HEK293T (cell line): ENCODE measurements at regions not wholly inside any gene's neighbourhood (a gene's known extent, or its start where the extent isn't known, plus 50 kb on each side); places are given as distances from the start of the nearest gene placed in this dataset.
"Not testable (repeated sequence)": the region's sequence is repeated elsewhere in the genome, so short reads cannot be mapped to it uniquely, and the experiment has no call there.

Experiments used
- CTCF ChIA-PET: fragments of 350-600 bp; formaldehyde crosslinking; extraction: SDS; loops from one replicate; lab custom pipeline; 2021; ENCODE audit warnings: antibody characterized with exemption, inconsistent platforms; lab: Yijun Ruan, JAX
- POLR2A ChIA-PET: fragments of 350-600 bp; formaldehyde crosslinking; extraction: SDS; loops from one replicate; lab custom pipeline; 2020; ENCODE audit warnings: antibody characterized with exemption, inconsistent platforms; lab: Yijun Ruan, JAX
- DNase-seq: peaks from one replicate; pipeline ENCODE4 v3.0.0; 2012; ENCODE audit warnings: mixed read lengths; ENCODE audit errors: extremely low spot score
- ARNT ChIP-seq: fragments of 450-650 bp; IDR thresholded peaks from 2 replicates; pipeline ENCODE4 v1.6.1; 2017; ENCODE audit warnings: mild to moderate bottlenecking
- BHLHE40 ChIP-seq: fragments of 450-650 bp; IDR thresholded peaks from 2 replicates; pipeline ENCODE4 v1.6.1; 2016; ENCODE audit warnings: mild to moderate bottlenecking, moderate library complexity, borderline replicate concordance
- CTBP1 ChIP-seq: fragments of 450-650 bp; IDR thresholded peaks from 2 replicates; pipeline ENCODE4 v1.6.1; 2016; ENCODE audit warnings: borderline replicate concordance
- ELF4 ChIP-seq: fragments of 450-650 bp; IDR thresholded peaks from 2 replicates; pipeline ENCODE4 v1.6.1; 2017; ENCODE audit warnings: antibody characterized with exemption
- FOXA1 ChIP-seq: fragments of 450-650 bp; IDR thresholded peaks from 2 replicates; pipeline ENCODE4 v1.6.1; 2016; ENCODE audit warnings: mild to moderate bottlenecking
- FOXK2 ChIP-seq: fragments of 450-650 bp; IDR thresholded peaks from 2 replicates; pipeline ENCODE4 v1.6.1; 2016; ENCODE audit warnings: mild to moderate bottlenecking
- FOXM1 ChIP-seq: fragments of 450-650 bp; IDR thresholded peaks from 2 replicates; pipeline ENCODE4 v1.6.1; 2017; ENCODE audit warnings: mild to moderate bottlenecking, borderline replicate concordance
- HDGF ChIP-seq: fragments of 450-650 bp; IDR thresholded peaks from 2 replicates; pipeline ENCODE4 v1.6.1; 2017; ENCODE audit warnings: antibody characterized with exemption, borderline replicate concordance
- L3MBTL2 ChIP-seq: fragments of 450-650 bp; conservative IDR thresholded peaks from 2 replicates; pipeline ENCODE4 v1.6.1; 2016; ENCODE audit warnings: mild to moderate bottlenecking
- LEF1 ChIP-seq: fragments of 450-650 bp; IDR thresholded peaks from 2 replicates; pipeline ENCODE4 v1.6.1; 2017; ENCODE audit warnings: mild to moderate bottlenecking, borderline replicate concordance
- NFRKB ChIP-seq: fragments of 450-650 bp; IDR thresholded peaks from 2 replicates; pipeline ENCODE4 v1.6.1; 2016; ENCODE audit warnings: mild to moderate bottlenecking, moderate library complexity
- SP1 ChIP-seq: fragments of 450-650 bp; IDR thresholded peaks from 2 replicates; pipeline ENCODE4 v1.6.1; 2017
- SUZ12 ChIP-seq: fragments of 450-650 bp; IDR thresholded peaks from 2 replicates; pipeline ENCODE4 v1.6.1; 2016; ENCODE audit warnings: mild to moderate bottlenecking
- TARDBP ChIP-seq: fragments of 450-650 bp; IDR thresholded peaks from 2 replicates; pipeline ENCODE4 v1.6.1; 2016
- ZNF384 ChIP-seq: fragments of 450-650 bp; IDR thresholded peaks from 2 replicates; pipeline ENCODE4 v1.6.1; 2016
- TF ChIP-seq, protein P1 (sequence below): fragments of 450-650 bp; IDR thresholded peaks from 2 replicates; pipeline ENCODE4 v1.6.1; 2016

- CTCF ChIA-PET = no interaction called here
Observed at GRCh38 chr1:239107676-239108075, 278.7 kb upstream of the CHRM3 start.

GRCh38 chr1:239106689-239107088, 279.7 kb upstream of the CHRM3 start:
- POLR2A ChIA-PET, DNase-seq, CTCF ChIA-PET: not testable (repeated sequence)

More at GRCh38 chr1:239107676-239108075, 278.7 kb upstream of the CHRM3 start:
- POLR2A ChIA-PET = no interaction called here
- TF ChIP-seq, protein P1, sequence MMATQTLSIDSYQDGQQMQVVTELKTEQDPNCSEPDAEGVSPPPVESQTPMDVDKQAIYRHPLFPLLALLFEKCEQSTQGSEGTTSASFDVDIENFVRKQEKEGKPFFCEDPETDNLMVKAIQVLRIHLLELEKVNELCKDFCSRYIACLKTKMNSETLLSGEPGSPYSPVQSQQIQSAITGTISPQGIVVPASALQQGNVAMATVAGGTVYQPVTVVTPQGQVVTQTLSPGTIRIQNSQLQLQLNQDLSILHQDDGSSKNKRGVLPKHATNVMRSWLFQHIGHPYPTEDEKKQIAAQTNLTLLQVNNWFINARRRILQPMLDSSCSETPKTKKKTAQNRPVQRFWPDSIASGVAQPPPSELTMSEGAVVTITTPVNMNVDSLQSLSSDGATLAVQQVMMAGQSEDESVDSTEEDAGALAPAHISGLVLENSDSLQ = no peak
- TF ChIP-seq FOXA1 (no peak), NFRKB (no peak), LEF1 (no peak), HDGF (no peak)
- DNase-seq = no peak

DNA sequence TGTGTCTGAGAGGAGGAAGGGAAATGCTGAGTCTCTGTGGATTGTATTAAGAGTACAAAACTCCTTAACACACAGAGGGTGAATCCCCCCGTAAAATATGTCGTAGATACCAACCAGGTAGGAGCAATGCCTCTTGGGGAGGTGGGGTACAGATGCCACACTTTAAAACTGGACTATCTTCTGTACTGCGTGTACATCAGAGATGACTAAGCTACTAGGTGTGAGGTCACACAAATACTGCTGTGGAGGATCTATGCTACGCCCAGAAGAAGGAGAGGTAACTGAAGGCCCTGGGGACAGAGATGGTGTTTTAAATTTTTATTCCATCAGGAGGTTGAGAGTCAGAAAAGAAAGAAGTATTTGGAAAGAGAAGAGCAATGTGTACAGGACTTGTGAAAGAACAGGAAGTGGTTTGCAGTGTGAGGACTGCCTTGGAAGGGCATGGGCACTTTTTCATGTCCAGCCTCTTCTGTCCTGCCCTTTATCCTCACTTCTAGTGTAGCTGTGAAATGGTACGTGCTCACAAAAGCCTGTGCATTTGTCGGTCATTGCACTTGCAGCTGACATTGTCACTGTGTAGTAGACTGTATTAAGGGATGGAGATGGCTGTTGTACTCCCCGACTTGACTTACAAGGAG, 287.8 kb upstream of the CHRM3 start:
- POLR2A ChIA-PET = no interaction called here
- no peak for TF ChIP-seq NFRKB
- TF ChIP-seq SP1 = no peak
- no peak for TF ChIP-seq FOXK2
- DNase-seq = no peak
- CTCF ChIA-PET = no interaction called here

DNA sequence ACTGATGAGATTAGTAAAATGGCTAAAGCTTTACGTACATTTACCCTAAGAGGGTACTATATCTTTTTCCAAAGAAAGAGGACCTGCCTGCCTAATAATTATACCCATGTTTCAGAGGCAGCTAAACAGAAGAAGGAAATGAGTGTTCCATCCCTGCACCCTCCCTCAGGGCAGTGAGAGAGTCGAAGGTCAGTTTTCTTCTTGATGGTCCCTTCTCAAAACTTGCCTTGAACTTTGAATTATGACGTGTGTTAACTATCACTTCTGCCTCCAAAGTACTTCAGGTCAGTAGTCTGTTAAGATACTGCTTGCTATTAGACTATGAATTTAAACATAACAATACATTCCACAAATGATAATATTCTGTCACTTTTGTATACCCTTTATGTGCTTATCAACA, 294.8 kb upstream of the CHRM3 start:
- ChIA-PET CTCF (no interaction called here), POLR2A (no interaction called here)
- TF ChIP-seq SP1 (no peak), FOXK2 (no peak), HDGF (no peak), ELF4 (no peak), LEF1 (no peak)
- TF ChIP-seq, protein P1 = no peak
- no peak for DNase-seq

DNA sequence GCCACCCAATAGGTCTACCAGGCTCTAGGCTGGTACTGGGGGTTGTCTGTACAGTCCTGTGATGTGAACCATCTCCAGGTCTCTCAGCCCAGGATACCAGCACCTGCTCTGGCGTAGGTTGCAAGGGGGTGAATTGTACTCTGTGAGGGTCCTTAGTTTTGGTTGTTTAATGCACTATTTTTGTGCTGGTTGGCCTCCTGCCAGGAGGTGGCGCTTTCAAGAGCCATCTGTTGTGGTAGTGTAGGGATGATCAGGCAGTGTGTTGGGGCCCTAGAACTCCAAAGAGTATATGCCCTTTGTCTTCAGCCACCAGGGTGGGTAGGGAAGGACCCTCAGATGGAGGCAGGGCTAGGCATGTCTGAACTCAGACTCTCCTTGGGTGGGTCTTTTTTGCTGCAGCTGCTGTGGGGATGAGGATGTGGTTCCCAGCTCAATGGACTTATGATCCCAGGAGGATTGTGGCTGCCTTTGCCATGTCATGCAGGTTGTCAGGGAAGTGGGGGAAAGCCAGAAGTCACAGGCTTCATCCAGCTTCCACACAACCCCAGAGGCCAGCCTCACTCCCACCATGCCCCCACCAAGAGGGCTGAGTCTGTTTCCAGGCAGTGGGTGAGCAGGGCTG, 301.8 kb upstream of the CHRM3 start:
- TF ChIP-seq LEF1 = no peak
- TF ChIP-seq ARNT = no peak
- TF ChIP-seq ELF4 = no peak
- TF ChIP-seq FOXK2 = no peak
- no peak for TF ChIP-seq TARDBP
- no peak for TF ChIP-seq FOXM1
- no peak for TF ChIP-seq CTBP1
- no peak for TF ChIP-seq NFRKB
- no peak for TF ChIP-seq SP1
- TF ChIP-seq BHLHE40 = no peak
- TF ChIP-seq FOXA1 = no peak
- TF ChIP-seq ZNF384 = no peak
- TF ChIP-seq HDGF = no peak
- TF ChIP-seq, protein P1 = no peak
- no peak for TF ChIP-seq SUZ12
- TF ChIP-seq L3MBTL2 = no peak
- DNase-seq = no peak
- POLR2A ChIA-PET = no interaction called here
- CTCF ChIA-PET = no interaction called here

DNA sequence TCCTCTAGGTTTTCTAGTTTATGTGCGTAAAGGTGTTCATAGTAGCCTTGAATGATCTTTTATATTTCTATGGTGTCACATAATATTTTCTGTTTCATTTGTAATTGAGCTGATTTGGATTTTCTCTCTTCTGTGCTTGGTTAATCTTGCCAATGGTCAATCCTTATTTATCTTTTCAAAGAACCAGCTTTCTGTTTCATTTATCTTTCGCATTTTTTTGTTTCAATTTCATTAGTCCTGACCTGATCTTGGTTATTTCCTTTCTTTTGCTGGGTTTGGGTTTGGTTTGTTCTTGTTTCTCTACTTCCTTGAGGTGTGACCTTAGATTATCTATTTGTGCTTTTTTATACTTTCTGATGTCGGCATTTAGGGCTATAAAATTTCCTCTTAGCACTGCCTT, 304.4 kb upstream of the CHRM3 start:
- DNase-seq, POLR2A ChIA-PET, CTCF ChIA-PET: not testable (repeated sequence)

GRCh38 chr1:239067480-239067879, 318.9 kb upstream of the CHRM3 start:
- no peak for DNase-seq
- ChIA-PET POLR2A (no interaction called here), CTCF (no interaction called here)
- TF ChIP-seq TARDBP (no peak), L3MBTL2 (no peak), FOXK2 (no peak), FOXM1 (no peak)

- DNase-seq = no peak
- POLR2A ChIA-PET = no interaction called here
- no peak for TF ChIP-seq ARNT
- CTCF ChIA-PET = no interaction called here
Observed at GRCh38 chr1:239067058-239067457, 319.3 kb upstream of the CHRM3 start.
